ENCODE measurements at regions not wholly inside any gene's neighbourhood (a gene's known extent, or its start where the extent isn't known, plus 50 kb on each side); places are given as distances from the start of the nearest gene placed in this dataset.

GRCh38 chr1:60444680-60445079 lies 371.1 kb upstream of the C1orf87 start:
- TF ChIP-seq CTCF (IDR thresholded peaks at IDR 0.05), result no peak
- TF ChIP-seq POLR2A (IDR thresholded peaks at IDR 0.05), result no peak

Data from tibial nerve (tissue), 3 donors.